GM12878 (cell line): ENCODE measurements at regions not wholly inside any gene's neighbourhood (a gene's known extent, or its start where the extent isn't known, plus 50 kb on each side); places are given as distances from the start of the nearest gene placed in this dataset.

Experiments used
- ATAC-seq: fragments of 200-7000 bp; cut with Tn5 transposase; 3 replicates; pipeline ENCODE4 v1.9.1; 2020; ENCODE audit warnings: mild to moderate bottlenecking, moderate library complexity
- BruUV-seq: library from RNA; stranded (reverse); fragments of 400-500 nt; replicated peaks from 2 replicates; lab custom pipeline; 2021; lab: Mats Ljungman, UMichigan
- CTCF ChIA-PET: fragments of 300-600 bp; sonication (Branson Sonifier 250); formaldehyde crosslinking; extraction: SDS; loops from one replicate; lab custom pipeline; 2021; ENCODE audit warnings: inconsistent platforms; lab: Yijun Ruan, JAX
- POLR2A ChIA-PET: fragments of 350-600 bp; formaldehyde crosslinking; extraction: SDS; loops from one replicate; lab custom pipeline; 2021; ENCODE audit warnings: inconsistent platforms; lab: Charles Lee
- RAD21 ChIA-PET: fragments of 300-600 bp; sonication (Branson Sonifier 250); formaldehyde crosslinking; loops from one replicate; lab custom pipeline; 2023; ENCODE audit warnings: antibody characterized with exemption; ENCODE audit not compliant: unreplicated experiment; lab: Charles Lee
- SMC1A ChIA-PET: fragments of 300-600 bp; sonication (Branson Sonifier 250); formaldehyde crosslinking; loops from one replicate; lab custom pipeline; 2023; ENCODE audit not compliant: unreplicated experiment, uncharacterized antibody; lab: Charles Lee
- DNase-seq: peaks from one replicate; pipeline ENCODE4 v3.0.0-alpha.2; 2011; ENCODE audit warnings: low read depth, low spot score
- FAIRE-seq: peaks from 3 replicates; lab custom pipeline; 2011; peaks lifted over from hg19 to GRCh38; lab: Jason Lieb, UNC
- H2AFZ ChIP-seq: 2 replicates; pipeline ENCODE4 v1.6.0; 2011; ENCODE audit warnings: low read depth, low read length, control low read depth; ENCODE audit not compliant: control insufficient read depth
- H3K27ac ChIP-seq: 2 replicates; pipeline ENCODE4 v1.5.1; 2011; ENCODE audit warnings: control low read depth; ENCODE audit not compliant: control insufficient read depth, insufficient read depth
- H3K27me3 ChIP-seq, 2 experiments: replicated peaks in 1 of 2; 2 replicates each; pipeline versions ENCODE4 v1.6.0 to v1.6.1; 2011; ENCODE audit warnings: low read length in 1 of 2; ENCODE audit not compliant: control insufficient read depth in 2 of 2, insufficient read depth in 2 of 2
- H3K36me3 ChIP-seq, 2 experiments: 2 replicates each; pipeline ENCODE4 v1.5.1; 2011; ENCODE audit warnings: low read length in 1 of 2; ENCODE audit not compliant: control insufficient read depth in 2 of 2, insufficient read depth in 2 of 2
- H3K4me1 ChIP-seq: 2 replicates; pipeline ENCODE4 v1.6.1; 2011; ENCODE audit warnings: mild to moderate bottlenecking, low read length, moderate library complexity, mixed read lengths; ENCODE audit not compliant: control insufficient read depth, insufficient read depth
- H3K4me2 ChIP-seq: 2 replicates; pipeline ENCODE4 v1.6.0; 2011; ENCODE audit warnings: control low read depth; ENCODE audit not compliant: control insufficient read depth, insufficient read depth
- H3K4me3 ChIP-seq: fragments of 200-600 bp; sonication (generic); 2 replicates; pipeline ENCODE4 v1.5.1; 2016
- H3K79me2 ChIP-seq: 2 replicates; pipeline ENCODE4 v1.6.0; 2011; ENCODE audit warnings: low read length; ENCODE audit not compliant: control insufficient read depth, insufficient read depth
- H3K9ac ChIP-seq: 2 replicates; pipeline ENCODE4 v1.8.0; 2011; ENCODE audit warnings: low read length, control low read depth, mixed read lengths; ENCODE audit not compliant: control insufficient read depth, insufficient read depth
- H3K9me3 ChIP-seq: replicated peaks from 3 replicates; pipeline ENCODE4 v1.5.1; 2011; ENCODE audit warnings: mild to moderate bottlenecking, low read length; ENCODE audit not compliant: control insufficient read depth, insufficient read depth
- H4K20me1 ChIP-seq: 2 replicates; pipeline ENCODE4 v1.6.0; 2011; ENCODE audit not compliant: control insufficient read depth, insufficient read depth
- SMAD1 ChIP-seq: fragments of 450-650 bp; IDR thresholded peaks from 2 replicates; pipeline ENCODE4 v1.6.1; 2018; ENCODE audit warnings: mild to moderate bottlenecking, low read depth; ENCODE audit not compliant: partially characterized antibody
- TARDBP ChIP-seq: IDR thresholded peaks from 2 replicates; pipeline ENCODE4 v1.6.1; 2016; ENCODE audit warnings: borderline replicate concordance
- WGBS: methylation state at CpG from one replicate; pipeline ENCODE4 v1.1.6; 2016; ENCODE audit warnings: low lambda C conversion rate; ENCODE audit not compliant: insufficient replicate concordance, insufficient coverage; ENCODE audit errors: missing lambda C conversion rate; 5-methylcytosine and 5-hydroxymethylcytosine counted together
- in situ Hi-C: fragments of 300-500 bp; cut with MboI; formaldehyde crosslinking; loops from 9 replicates; pipeline ENCODE4 v1.14.3; 2018; ENCODE audit warnings: mixed read lengths
- intact Hi-C: fragments of 100-400 bp; cut with micrococcal nuclease; formaldehyde crosslinking; loops from one replicate; pipeline ENCODE4 v1.14.2; 2022; ENCODE audit not compliant: unreplicated experiment

DNA sequence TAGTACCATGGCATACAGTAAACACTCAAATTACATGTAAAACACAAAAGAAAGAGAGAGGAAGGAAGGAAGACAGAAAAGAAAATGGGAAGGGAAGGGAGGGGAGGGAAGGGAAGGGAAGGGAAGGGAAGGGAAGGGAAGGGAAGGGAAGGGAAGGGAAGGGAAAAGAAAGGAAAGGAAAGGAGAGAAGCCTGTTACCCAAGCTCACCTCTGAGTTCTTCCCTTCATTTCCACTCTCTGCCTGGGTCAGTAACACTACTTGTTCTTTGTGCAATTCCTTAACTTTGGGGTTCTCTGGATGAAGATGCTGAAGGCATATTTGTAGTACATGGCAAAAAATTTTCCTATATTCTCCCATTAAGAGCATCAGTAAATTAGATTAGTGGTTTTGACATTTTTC lies 241.0 kb downstream of the RAB28 start:
- Histone ChIP-seq H3K36me3 (no peaks in the 10 kb centered on the region), H3K27ac (no peak overlapping the region), H3K4me1 (no peaks in the 10 kb centered on the region), H4K20me1 (no peaks in the 10 kb centered on the region), H2AFZ (no peak overlapping the region), H3K4me2 (no peak overlapping the region), H3K27me3 (no peaks in the 10 kb centered on the region), H3K4me3 (no peak overlapping the region), H3K79me2 (no peaks in the 10 kb centered on the region), H3K9me3 (no peaks in the 10 kb centered on the region), H3K9ac (no peak overlapping the region)
- DNase-seq (no peak), ATAC-seq (no peak), FAIRE-seq (no peak)
- intact Hi-C loops = no loop called here
- POLR2A ChIA-PET = no interaction called here
- RAD21 ChIA-PET = no interaction called here
- CTCF ChIA-PET = interaction anchor here (1.3 kb wide), 1 partner anchor 12 kb away, joined by 4 read pairs; no protein-coding TSS in a partner anchor
- SMC1A ChIA-PET = no interaction called here
- BruUV-seq = no TSS peak
- no peak for TF ChIP-seq SMAD1
- TF ChIP-seq, all 136 proteins: peak for 0
- in situ Hi-C loops = no loop called here

DNA sequence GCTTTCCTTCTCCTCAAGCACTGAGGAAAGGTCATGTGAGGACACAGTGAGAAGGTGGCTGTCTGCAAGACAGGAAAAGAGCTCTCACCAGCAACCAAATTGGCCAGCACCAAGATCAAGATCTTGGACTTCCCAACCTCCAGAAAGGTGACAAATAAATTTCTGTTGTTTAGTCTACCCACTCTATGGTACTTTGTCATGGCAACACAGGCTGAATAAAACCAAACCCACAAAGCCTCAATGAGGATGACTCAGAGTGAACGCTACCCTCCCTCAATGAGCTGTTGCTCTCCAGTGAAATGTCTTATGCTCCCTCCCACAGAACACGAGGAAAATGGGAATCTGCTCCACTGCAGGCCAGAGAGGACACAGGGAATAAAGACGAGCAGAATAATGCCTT lies 244.1 kb downstream of the RAB28 start:
- ChIA-PET CTCF (no interaction called here), SMC1A (no interaction called here), POLR2A (no interaction called here), RAD21 (no interaction called here)
- Histone ChIP-seq H3K4me3 (no peak overlapping the region), H4K20me1 (no peaks in the 10 kb centered on the region), H3K27me3 (no peaks in the 10 kb centered on the region), H3K36me3 (no peaks in the 10 kb centered on the region), H3K79me2 (no peaks in the 10 kb centered on the region), H3K9me3 (no peaks in the 10 kb centered on the region), H3K4me1 (no peaks in the 10 kb centered on the region), H3K27ac (no peak overlapping the region), H3K9ac (no peak overlapping the region), H2AFZ (no peak overlapping the region), H3K4me2 (no peak overlapping the region)
- ATAC-seq = no peak
- FAIRE-seq = no peak
- no peak for TF ChIP-seq TARDBP
- intact Hi-C loops = no loop called here
- WGBS = 34% methylated on average over 3 of the region's 3 CpGs
- no TSS peak for BruUV-seq
- in situ Hi-C loops = no loop called here
- DNase-seq = no peak
